NB4 (cell line): ENCODE measurements at regions not wholly inside any gene's neighbourhood (a gene's known extent, or its start where the extent isn't known, plus 50 kb on each side); places are given as distances from the start of the nearest gene placed in this dataset.

Experiments used
- DNase-seq: peaks from one replicate; pipeline ENCODE4 v3.0.0; 2010; ENCODE audit warnings: low read depth
- H3K4me3 ChIP-seq: one replicate; pipeline ENCODE4 v1.5.1; 2011; ENCODE audit warnings: mild to moderate bottlenecking, low read depth, low read length, moderate library complexity
- CTCF ChIP-seq: IDR thresholded peaks from one replicate; pipeline ENCODE4 v1.5.1; 2012; ENCODE audit warnings: low read depth, low read length
- MAX ChIP-seq: IDR thresholded peaks from 2 replicates; pipeline ENCODE4 v1.6.1; 2011; ENCODE audit warnings: low read depth, low read length
- MYC ChIP-seq: IDR thresholded peaks from 2 replicates; pipeline ENCODE4 v1.6.1; 2011; ENCODE audit warnings: low read depth, low read length
- POLR2A ChIP-seq: IDR thresholded peaks from 2 replicates; pipeline ENCODE4 v1.6.1; 2011; ENCODE audit warnings: mild to moderate bottlenecking; ENCODE audit not compliant: insufficient read length; ENCODE audit errors: extremely low read depth

GRCh38 chr4:175427751-175428150 is 384.3 kb downstream of the GPM6A start:
- DNase-seq: no peak
- H3K4me3 ChIP-seq: no peak overlapping the region
- TF ChIP-seq MAX (no peak), MYC (no peak)

GRCh38 chr4:175431694-175432093 is 380.4 kb downstream of the GPM6A start:
- DNase-seq: no peak
- no peak overlapping the region for H3K4me3 ChIP-seq
- no peak for TF ChIP-seq MAX
- no peak for TF ChIP-seq MYC
- no peak for TF ChIP-seq CTCF
- no peak for TF ChIP-seq POLR2A

GRCh38 chr4:175435381-175435783 is 376.7 kb downstream of the GPM6A start:
- peak; percentile 12 for DNase-seq
- no peak for TF ChIP-seq MYC
- no peak for TF ChIP-seq MAX
- no peak for TF ChIP-seq CTCF
- no peak for TF ChIP-seq POLR2A
- H3K4me3 ChIP-seq: no peak overlapping the region

GRCh38 chr4:175436196-175436595 is 375.9 kb downstream of the GPM6A start:
- DNase-seq: no peak
- TF ChIP-seq CTCF (no peak), MAX (no peak), MYC (no peak), POLR2A (no peak)
- H3K4me3 ChIP-seq: no peak overlapping the region

GRCh38 chr4:175440786-175441185 is 371.3 kb downstream of the GPM6A start:
- DNase-seq: no peak
- TF ChIP-seq POLR2A (no peak), CTCF (no peak), MAX (no peak), MYC (no peak)
- no peak overlapping the region for H3K4me3 ChIP-seq

- DNase-seq: no peak
- TF ChIP-seq MAX: no peak
- no peak for TF ChIP-seq MYC
- no peak for TF ChIP-seq CTCF
- TF ChIP-seq POLR2A: no peak
- H3K4me3 ChIP-seq: no peak overlapping the region
Measured at GRCh38 chr4:175441256-175441655, 370.8 kb downstream of the GPM6A start.
